OCI-LY7 (cell line): ENCODE measurements at regions not wholly inside any gene's neighbourhood (a gene's known extent, or its start where the extent isn't known, plus 50 kb on each side); places are given as distances from the start of the nearest gene placed in this dataset.

ENCODE experiments used
- BruUV-seq: library from RNA; stranded (reverse); fragments of 400-500 nt; replicated peaks from 2 replicates; lab custom pipeline; 2021; lab: Mats Ljungman, UMichigan
- CTCF ChIA-PET: fragments of 300-600 bp; sonication (Branson Sonifier 250); formaldehyde crosslinking; loops from one replicate; lab custom pipeline; 2022; ENCODE audit warnings: antibody characterized with exemption; ENCODE audit not compliant: unreplicated experiment; lab: Charles Lee
- POLR2A ChIA-PET: fragments of 300-600 bp; sonication (Branson Sonifier 250); formaldehyde crosslinking; loops from one replicate; lab custom pipeline; 2022; ENCODE audit warnings: antibody characterized with exemption; lab: Charles Lee
- DNase-seq: peaks from one replicate; pipeline ENCODE4 v3.0.0-alpha.2; 2015; ENCODE audit warnings: low spot score
- H2AFZ ChIP-seq: fragments of 200-600 bp; sonication (generic), shearing (Covaris generic); 2 replicates; pipeline ENCODE4 v1.6.1; 2014; ENCODE audit warnings: mild to moderate bottlenecking, antibody characterized with exemption, low read length, moderate library complexity
- H3K27ac ChIP-seq: fragments of 200-600 bp; sonication (generic); 2 replicates; pipeline ENCODE4 v1.5.1; 2014; ENCODE audit warnings: mixed run types, low read depth, mild to moderate bottlenecking, moderate library complexity, low read length, inconsistent platforms; ENCODE audit not compliant: poor library complexity, severe bottlenecking
- H3K36me3 ChIP-seq: fragments of 200-600 bp; sonication (generic); 2 replicates; pipeline ENCODE4 v1.6.1; 2014; ENCODE audit warnings: mild to moderate bottlenecking, antibody characterized with exemption, low read length, moderate library complexity, mixed read lengths; ENCODE audit not compliant: insufficient read depth
- H3K4me1 ChIP-seq: fragments of 200-600 bp; sonication (generic); 2 replicates; pipeline ENCODE4 v1.5.1; 2014; ENCODE audit warnings: mild to moderate bottlenecking, low read length; ENCODE audit not compliant: insufficient read depth, poor library complexity, severe bottlenecking
- H3K4me2 ChIP-seq: fragments of 200-600 bp; sonication (generic); 2 replicates; pipeline ENCODE4 v1.6.1; 2014; ENCODE audit warnings: mild to moderate bottlenecking, low read length
- H3K4me3 ChIP-seq: fragments of 200-600 bp; sonication (generic); 2 replicates; pipeline ENCODE4 v1.5.1; 2014; ENCODE audit warnings: mild to moderate bottlenecking, low read depth, low read length; ENCODE audit not compliant: poor library complexity, severe bottlenecking
- H3K79me2 ChIP-seq: fragments of 200-600 bp; sonication (generic); 2 replicates; pipeline ENCODE4 v1.6.1; 2016; ENCODE audit warnings: low read depth, mild to moderate bottlenecking, low read length, moderate library complexity, mixed read lengths; ENCODE audit not compliant: insufficient read depth
- H3K9me2 ChIP-seq: fragments of 200-600 bp; sonication (generic); 2 replicates; pipeline ENCODE4 v1.6.1; 2016; ENCODE audit warnings: mild to moderate bottlenecking, low read length, mixed read lengths; ENCODE audit not compliant: insufficient read depth
- H3K9me3 ChIP-seq: fragments of 200-600 bp; sonication (generic); 2 replicates; pipeline ENCODE4 v1.6.1; 2014; ENCODE audit warnings: mild to moderate bottlenecking, mixed run types, low read length, mixed read lengths
- H4K20me1 ChIP-seq: fragments of 200-600 bp; sonication (generic); 2 replicates; pipeline ENCODE4 v1.6.1; 2014; ENCODE audit warnings: mild to moderate bottlenecking, antibody characterized with exemption, low read length, moderate library complexity, mixed read lengths; ENCODE audit not compliant: insufficient read depth
- CTCF ChIP-seq: fragments of 200-600 bp; sonication (generic); conservative IDR thresholded peaks from 2 replicates; pipeline ENCODE4 v1.5.1; 2014; ENCODE audit warnings: mild to moderate bottlenecking, antibody characterized with exemption, low read length, moderate library complexity, mixed read lengths
- EZH2phosphoT487 ChIP-seq: fragments of 200-600 bp; sonication (generic); IDR thresholded peaks from 2 replicates; pipeline ENCODE4 v1.6.1; 2018; ENCODE audit warnings: low read depth, borderline replicate concordance, mild to moderate bottlenecking, mixed run types, antibody characterized with exemption, low read length, moderate library complexity, mixed read lengths
- intact Hi-C: fragments of 100-400 bp; cut with micrococcal nuclease; formaldehyde crosslinking; loops from one replicate; pipeline ENCODE4 v1.10.0; 2022; ENCODE audit not compliant: unreplicated experiment

GRCh38 chr2:65798641-65799040 lies 366.2 kb upstream of the SPRED2 start:
- ChIA-PET POLR2A (interaction anchor here (0.7 kb wide), 1 partner anchor 1480 kb away, joined by 3 read pairs; no protein-coding TSS in a partner anchor), CTCF (no interaction called here)
- Histone ChIP-seq H3K4me2 (no peak overlapping the region), H3K4me3 (no peak overlapping the region), H3K4me1 (no peaks in the 10 kb centered on the region), H3K27ac (no peak overlapping the region), H3K79me2 (no peaks in the 10 kb centered on the region), H4K20me1 (no peaks in the 10 kb centered on the region), H3K9me3 (no peaks in the 10 kb centered on the region), H3K36me3 (no peaks in the 10 kb centered on the region), H2AFZ (no peak overlapping the region), H3K9me2 (no peaks in the 10 kb centered on the region)
- no peak for DNase-seq
- TF ChIP-seq CTCF = no peak
- no peak for TF ChIP-seq EZH2phosphoT487
- BruUV-seq = no TSS peak
- intact Hi-C loops = no loop called here

- Histone ChIP-seq H3K27ac (no peak overlapping the region), H3K79me2 (no peaks in the 10 kb centered on the region), H4K20me1 (no peaks in the 10 kb centered on the region), H3K36me3 (no peaks in the 10 kb centered on the region), H3K9me2 (no peaks in the 10 kb centered on the region), H3K4me3 (no peak overlapping the region), H3K4me1 (no peaks in the 10 kb centered on the region), H3K9me3 (no peaks in the 10 kb centered on the region), H3K4me2 (no peak overlapping the region), H2AFZ (no peak overlapping the region)
- DNase-seq = no peak
- TF ChIP-seq EZH2phosphoT487 = no peak
- no peak for TF ChIP-seq CTCF
- ChIA-PET POLR2A (no interaction called here), CTCF (no interaction called here)
- no TSS peak for BruUV-seq
- intact Hi-C loops = no loop called here
Observed at GRCh38 chr2:65794994-65795393, 362.6 kb upstream of the SPRED2 start.

GRCh38 chr2:65791404-65791975 lies 359.1 kb upstream of the SPRED2 start:
- DNase-seq = no peak
- no peaks in the 10 kb centered on the region for H3K36me3 ChIP-seq
- H3K4me2 ChIP-seq = no peak overlapping the region
- TF ChIP-seq EZH2phosphoT487 = no peak
- no peak for TF ChIP-seq CTCF
- H3K79me2 ChIP-seq = no peaks in the 10 kb centered on the region
- H3K4me3 ChIP-seq = no peak overlapping the region
- POLR2A ChIA-PET = no interaction called here
- H3K9me3 ChIP-seq = no peaks in the 10 kb centered on the region
- intact Hi-C loops = no loop called here
- H3K27ac ChIP-seq = no peak overlapping the region
- CTCF ChIA-PET = no interaction called here
- H3K9me2 ChIP-seq = no peaks in the 10 kb centered on the region
- no TSS peak for BruUV-seq
- H3K4me1 ChIP-seq = no peaks in the 10 kb centered on the region
- H4K20me1 ChIP-seq = no peaks in the 10 kb centered on the region
- H2AFZ ChIP-seq = no peak overlapping the region
